SU-DHL-6 (cell line): ENCODE measurements at regions not wholly inside any gene's neighbourhood (a gene's known extent, or its start where the extent isn't known, plus 50 kb on each side); places are given as distances from the start of the nearest gene placed in this dataset.

Experiments
- H2AFZ ChIP-seq: fragments of 200-600 bp; sonication (generic); 2 replicates; pipeline ENCODE4 v1.6.1; 2014; ENCODE audit warnings: low read depth, mild to moderate bottlenecking, moderate library complexity, mixed read lengths, antibody characterized with exemption, low read length; ENCODE audit not compliant: severe bottlenecking
- H3F3A ChIP-seq: fragments of 200-600 bp; shearing (Covaris generic); 2 replicates; pipeline ENCODE4 v1.6.0; 2016; ENCODE audit warnings: antibody characterized with exemption, mild to moderate bottlenecking; ENCODE audit not compliant: insufficient read depth
- H3K27ac ChIP-seq: fragments of 200-600 bp; sonication (generic); 2 replicates; pipeline ENCODE4 v1.5.1; 2016; ENCODE audit warnings: low read depth, mild to moderate bottlenecking, low read length, moderate library complexity, mixed read lengths
- H3K27me3 ChIP-seq: fragments of 200-600 bp; sonication (generic), shearing (Covaris generic); 2 replicates; pipeline ENCODE4 v1.6.0; 2014; ENCODE audit warnings: mild to moderate bottlenecking, low read length
- H3K36me3 ChIP-seq: fragments of 200-600 bp; sonication (generic); 2 replicates; pipeline ENCODE4 v1.6.1; 2014; ENCODE audit warnings: mild to moderate bottlenecking, low read length, mixed read lengths
- H3K4me2 ChIP-seq: fragments of 300-600, 200-600 bp; shearing (Covaris generic), sonication (generic); 2 replicates; pipeline ENCODE4 v1.6.0; 2014; ENCODE audit warnings: low read length, low read depth, mild to moderate bottlenecking; ENCODE audit not compliant: poor library complexity, severe bottlenecking
- H3K4me3 ChIP-seq: fragments of 200-600 bp; sonication (generic); 2 replicates; pipeline ENCODE4 v1.5.1; 2014; ENCODE audit warnings: antibody characterized with exemption, low read length, mild to moderate bottlenecking, mixed read lengths; ENCODE audit not compliant: insufficient read depth, poor library complexity, severe bottlenecking
- H3K79me2 ChIP-seq: fragments of 200-600 bp; sonication (generic); 2 replicates; pipeline ENCODE4 v1.6.1; 2014; ENCODE audit warnings: mild to moderate bottlenecking, low read length, moderate library complexity; ENCODE audit not compliant: insufficient read depth
- H3K9ac ChIP-seq: fragments of 200-600 bp; sonication (generic); 2 replicates; pipeline ENCODE4 v1.7.0; 2014; ENCODE audit warnings: mild to moderate bottlenecking, low read length
- H3K9me2 ChIP-seq: fragments of 200-600 bp; sonication (generic); replicated peaks from 2 replicates; pipeline ENCODE4 v1.6.1; 2014; ENCODE audit warnings: low read length; ENCODE audit not compliant: insufficient read depth
- H3K9me3 ChIP-seq: fragments of 200-600 bp; sonication (generic); 2 replicates; pipeline ENCODE4 v1.6.1; 2014; ENCODE audit warnings: low read length, mixed read lengths; ENCODE audit not compliant: insufficient read depth
- H4K20me1 ChIP-seq: fragments of 200-600 bp; sonication (generic); 2 replicates; pipeline ENCODE4 v1.6.1; 2014; ENCODE audit warnings: low read depth, mild to moderate bottlenecking, antibody characterized with exemption, low read length, moderate library complexity, mixed read lengths
- CTCF ChIP-seq: fragments of 200-600 bp; sonication (generic); IDR thresholded peaks from one replicate; pipeline ENCODE4 v1.5.1; 2017; ENCODE audit warnings: antibody characterized with exemption, mild to moderate bottlenecking, low read length, moderate library complexity; ENCODE audit not compliant: insufficient read depth, poor library complexity, severe bottlenecking
- EZH2phosphoT487 ChIP-seq: fragments of 200-600 bp; sonication (generic), shearing (Covaris generic); conservative IDR thresholded peaks from 2 replicates; pipeline ENCODE4 v1.6.1; 2018; ENCODE audit warnings: mild to moderate bottlenecking, antibody characterized with exemption, low read length, moderate library complexity, mixed read lengths

- H3K36me3 ChIP-seq, result no peaks in the 10 kb centered on the region
- no peak overlapping the region for H3K4me2 ChIP-seq
- H3K27me3 ChIP-seq, result no peaks in the 10 kb centered on the region
- no peaks in the 10 kb centered on the region for H3K9me2 ChIP-seq
- no peak overlapping the region for H2AFZ ChIP-seq
- H3K9me3 ChIP-seq, result peaks cover 17% of the 10 kb centered on the region; the same call in 1 of the 2 replicates
- H3K9ac ChIP-seq, result no peak overlapping the region
- H3F3A ChIP-seq, result no peaks in the 10 kb centered on the region
- H3K79me2 ChIP-seq, result no peaks in the 10 kb centered on the region
- no peak overlapping the region for H3K27ac ChIP-seq
- TF ChIP-seq EZH2phosphoT487, result no peak
- TF ChIP-seq CTCF, result no peak
- no peaks in the 10 kb centered on the region for H4K20me1 ChIP-seq
- no peak overlapping the region for H3K4me3 ChIP-seq
Observed at GRCh38 chr11:27287205-27287604, 75.8 kb downstream of the CCDC34 start.

- TF ChIP-seq CTCF, result no peak
- TF ChIP-seq EZH2phosphoT487, result no peak
- Histone ChIP-seq H3K27me3 (no peaks in the 10 kb centered on the region), H3K36me3 (no peaks in the 10 kb centered on the region), H3K79me2 (no peaks in the 10 kb centered on the region), H3K9ac (no peak overlapping the region), H3F3A (no peaks in the 10 kb centered on the region), H3K4me3 (no peak overlapping the region), H4K20me1 (no peaks in the 10 kb centered on the region), H3K27ac (no peak overlapping the region), H3K9me2 (no peaks in the 10 kb centered on the region), H3K9me3 (peaks cover 2% of the 10 kb centered on the region; the same call in 1 of the 2 replicates), H2AFZ (no peak overlapping the region), H3K4me2 (no peak overlapping the region)
Observed at GRCh38 chr11:27285761-27286160, 77.3 kb downstream of the CCDC34 start.

- H3K9ac ChIP-seq, result no peak overlapping the region
- TF ChIP-seq CTCF, result no peak
- TF ChIP-seq EZH2phosphoT487, result no peak
- H4K20me1 ChIP-seq, result no peaks in the 10 kb centered on the region
- no peak overlapping the region for H3K4me3 ChIP-seq
- no peaks in the 10 kb centered on the region for H3K79me2 ChIP-seq
- H3K9me2 ChIP-seq, result no peaks in the 10 kb centered on the region
- H3K27ac ChIP-seq, result no peak overlapping the region
- no peak overlapping the region for H2AFZ ChIP-seq
- H3K4me2 ChIP-seq, result no peak overlapping the region
- H3K27me3 ChIP-seq, result no peaks in the 10 kb centered on the region
- no peaks in the 10 kb centered on the region for H3K36me3 ChIP-seq
- no peaks in the 10 kb centered on the region for H3K9me3 ChIP-seq
- no peaks in the 10 kb centered on the region for H3F3A ChIP-seq
Observed at GRCh38 chr11:27282806-27283205, 80.2 kb downstream of the CCDC34 start.
